Hematopoietic multipotent progenitor cell treated with erythropoietin and hydrocortisone succinate and interleukin-3 and kit ligand, for 4 days (in vitro differentiated cells): ENCODE measurements at regions not wholly inside any gene's neighbourhood (a gene's known extent, or its start where the extent isn't known, plus 50 kb on each side); places are given as distances from the start of the nearest gene placed in this dataset.

Source experiments
- DNase-seq: peaks from one replicate; pipeline ENCODE4 v3.0.0-alpha.2; 2015

DNA sequence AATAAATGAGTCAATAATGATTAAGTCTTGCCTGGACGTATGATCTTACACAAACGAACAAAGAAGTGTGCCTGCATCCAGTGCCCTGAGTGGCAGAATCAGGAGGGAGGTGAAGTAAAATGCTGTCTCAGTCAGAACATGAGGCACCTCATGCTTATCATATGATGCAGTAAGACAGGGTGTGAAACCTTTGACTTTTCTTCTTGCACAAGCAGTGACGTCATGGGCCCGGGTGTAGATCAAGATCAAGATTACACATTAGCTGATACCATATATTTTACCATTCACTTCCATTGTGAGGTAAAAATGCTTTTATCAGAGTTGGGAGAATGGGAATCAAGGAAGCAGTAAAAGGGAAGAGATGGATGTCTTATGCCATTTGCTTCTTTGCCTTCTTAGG lies 291.6 kb upstream of the PLSCR5 start:
- DNase-seq: peak; percentile 1

DNA sequence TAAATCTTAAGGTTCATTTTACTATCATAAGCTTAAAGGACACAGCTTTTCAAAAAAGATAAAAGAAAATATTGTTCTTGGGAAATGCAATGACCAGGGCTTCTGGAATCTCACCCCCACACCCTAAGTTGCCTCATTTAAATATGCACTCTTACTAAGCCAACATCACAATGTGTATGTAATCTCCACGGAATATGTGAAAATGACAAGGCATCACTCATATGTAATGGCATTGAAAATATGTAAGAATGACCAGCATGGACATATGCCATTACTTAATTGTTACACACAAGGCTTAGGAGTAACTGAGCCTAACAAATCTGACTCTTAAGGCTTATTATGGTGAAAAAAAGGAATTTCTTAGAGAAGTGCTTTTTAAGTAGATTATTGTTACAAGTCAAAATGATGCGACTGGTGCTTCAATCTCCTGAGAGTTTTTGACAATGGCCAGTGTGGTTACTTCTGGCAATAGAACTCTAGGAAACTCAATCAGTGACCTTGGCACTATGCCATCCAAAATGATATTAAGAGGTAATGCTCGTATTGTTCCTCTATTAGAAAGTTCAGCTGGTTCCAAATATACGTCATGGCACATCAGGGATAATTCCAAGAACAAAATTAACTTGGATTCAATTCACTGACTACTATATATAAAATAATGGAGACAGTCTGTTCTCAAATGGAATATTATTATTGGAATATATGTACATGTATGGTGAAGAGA lies 290.0 kb upstream of the PLSCR5 start:
- no peak for DNase-seq

DNA sequence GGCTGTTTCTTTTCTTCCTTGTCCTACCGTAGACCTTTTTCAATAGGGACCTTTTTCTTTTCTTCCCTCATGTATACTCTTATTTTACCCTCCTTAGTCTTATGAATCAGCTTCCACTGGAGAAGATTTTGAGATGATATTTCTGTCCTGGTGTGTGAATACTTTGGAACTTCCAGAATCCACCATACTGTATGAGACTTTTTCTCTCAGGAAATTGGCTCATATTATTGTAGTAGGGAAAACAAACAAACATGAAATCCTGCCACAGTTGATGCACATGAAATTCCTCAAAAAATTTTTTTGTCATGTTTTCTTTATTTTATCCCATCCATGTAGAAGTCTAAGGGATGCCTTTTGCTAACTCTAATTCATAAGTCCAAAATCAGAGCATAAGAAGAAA lies 289.3 kb upstream of the PLSCR5 start:
- DNase-seq: no peak

DNA sequence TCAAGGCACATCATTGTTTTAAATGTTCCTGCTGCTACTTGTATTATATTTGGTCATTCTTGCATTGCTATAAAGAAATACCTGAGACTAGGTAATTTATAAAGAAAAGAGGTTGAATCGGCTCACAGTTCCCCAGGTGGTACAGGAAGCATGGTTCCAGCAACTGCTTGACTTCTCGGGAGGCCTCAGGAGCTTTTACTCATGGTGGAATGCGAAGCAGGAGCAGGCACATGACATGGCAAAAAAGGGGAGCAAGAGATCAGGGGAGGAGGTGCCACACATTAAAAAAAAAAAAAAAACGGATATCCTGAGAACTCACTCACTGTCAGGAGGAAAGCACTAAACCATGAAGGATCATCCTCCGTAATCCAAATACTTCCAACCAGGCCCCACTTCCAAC lies 286.9 kb upstream of the PLSCR5 start:
- no peak for DNase-seq

DNA sequence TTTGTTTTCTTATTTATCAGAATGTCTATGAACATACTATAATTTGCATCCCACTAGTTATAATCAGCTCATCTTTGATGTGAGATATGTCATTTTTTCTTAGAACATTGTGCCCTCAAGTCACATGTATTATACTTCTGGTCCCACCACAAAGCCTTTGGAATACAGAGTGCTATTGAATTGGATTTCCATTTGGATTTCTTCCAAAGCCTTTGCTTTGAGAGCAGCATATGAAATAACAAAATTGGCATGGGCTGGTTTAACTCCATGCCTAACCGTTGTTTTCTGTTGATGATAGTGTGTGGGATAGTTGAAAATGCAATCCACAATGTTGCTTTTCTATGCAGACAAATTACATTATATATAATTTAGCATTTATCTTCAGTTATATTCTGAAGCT lies 284.5 kb upstream of the PLSCR5 start:
- no peak for DNase-seq

DNA sequence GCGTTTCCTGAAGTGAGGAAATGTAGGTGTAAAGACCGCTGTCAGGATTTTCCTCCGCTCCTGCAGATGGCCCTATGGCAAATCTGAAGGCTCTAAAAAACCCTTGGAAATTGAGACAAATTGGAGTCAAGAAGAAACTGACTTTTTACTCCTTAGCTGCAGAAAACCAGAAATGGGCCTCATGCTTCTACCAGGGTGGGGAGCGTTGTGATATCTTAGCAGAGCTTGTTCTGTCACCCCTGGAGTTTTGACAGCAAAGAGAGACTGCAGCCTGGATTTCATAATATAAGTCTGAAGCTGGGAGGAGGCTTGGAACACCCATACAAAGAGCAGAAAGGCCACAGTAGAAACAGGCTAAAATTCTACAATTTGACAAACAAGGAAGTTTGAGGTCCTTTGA lies 283.0 kb upstream of the PLSCR5 start:
- DNase-seq: no peak

DNA sequence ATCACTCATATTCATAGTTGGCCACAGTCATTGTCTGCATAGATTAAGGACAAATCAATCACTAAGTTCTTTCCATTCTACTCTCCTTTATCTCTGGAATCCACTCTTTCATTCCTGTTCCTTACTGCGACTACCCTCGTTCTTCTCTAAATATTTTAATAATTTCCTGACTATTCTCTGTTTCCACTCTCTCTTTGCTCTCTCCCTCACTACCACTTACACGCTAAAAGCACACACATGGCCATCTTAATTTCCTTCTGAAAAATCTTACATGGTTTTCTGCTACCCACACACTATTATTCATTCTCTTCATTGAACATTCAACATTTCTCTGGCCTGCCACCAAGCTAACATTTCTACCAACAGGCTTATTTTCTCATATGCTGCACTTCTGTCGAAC lies 279.6 kb upstream of the PLSCR5 start:
- no peak for DNase-seq

DNA sequence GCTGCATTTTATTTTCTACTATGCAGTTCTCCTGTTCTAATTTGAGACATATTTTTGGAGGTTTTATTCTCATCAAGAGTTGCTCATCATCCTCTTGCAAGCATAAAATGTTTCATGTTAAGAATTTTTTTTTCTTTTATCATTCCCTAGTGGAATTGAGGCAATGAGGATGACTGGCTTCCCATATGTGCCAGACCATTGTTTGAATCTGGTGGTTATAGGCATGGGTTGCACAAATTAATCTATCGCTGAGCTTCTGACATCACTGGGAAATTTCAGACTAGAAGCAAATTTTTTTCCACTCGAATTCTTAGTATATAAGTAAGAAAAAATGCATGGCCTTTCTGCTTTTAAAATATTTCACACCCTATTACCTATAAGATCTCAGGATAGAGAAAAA lies 279.1 kb upstream of the PLSCR5 start:
- no peak for DNase-seq

DNA sequence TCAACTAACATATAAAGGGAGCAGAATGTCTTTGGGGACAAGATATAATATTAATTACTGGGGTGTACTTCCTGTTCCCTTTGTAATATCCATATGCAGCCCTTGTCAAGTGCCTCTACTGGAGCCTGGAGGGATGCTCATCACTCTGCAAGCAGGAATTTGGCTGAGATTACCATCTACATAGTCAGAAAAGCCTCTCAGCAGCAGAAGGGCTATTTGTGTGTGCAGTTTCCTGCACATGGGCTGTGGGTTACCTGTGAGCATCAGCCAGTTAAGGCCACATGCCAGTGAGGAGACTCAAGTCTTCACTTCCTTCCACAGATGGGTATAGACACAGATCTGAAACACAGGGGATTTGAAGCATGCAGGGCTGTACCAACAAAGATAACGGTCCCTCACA lies 278.1 kb upstream of the PLSCR5 start:
- no peak for DNase-seq

DNA sequence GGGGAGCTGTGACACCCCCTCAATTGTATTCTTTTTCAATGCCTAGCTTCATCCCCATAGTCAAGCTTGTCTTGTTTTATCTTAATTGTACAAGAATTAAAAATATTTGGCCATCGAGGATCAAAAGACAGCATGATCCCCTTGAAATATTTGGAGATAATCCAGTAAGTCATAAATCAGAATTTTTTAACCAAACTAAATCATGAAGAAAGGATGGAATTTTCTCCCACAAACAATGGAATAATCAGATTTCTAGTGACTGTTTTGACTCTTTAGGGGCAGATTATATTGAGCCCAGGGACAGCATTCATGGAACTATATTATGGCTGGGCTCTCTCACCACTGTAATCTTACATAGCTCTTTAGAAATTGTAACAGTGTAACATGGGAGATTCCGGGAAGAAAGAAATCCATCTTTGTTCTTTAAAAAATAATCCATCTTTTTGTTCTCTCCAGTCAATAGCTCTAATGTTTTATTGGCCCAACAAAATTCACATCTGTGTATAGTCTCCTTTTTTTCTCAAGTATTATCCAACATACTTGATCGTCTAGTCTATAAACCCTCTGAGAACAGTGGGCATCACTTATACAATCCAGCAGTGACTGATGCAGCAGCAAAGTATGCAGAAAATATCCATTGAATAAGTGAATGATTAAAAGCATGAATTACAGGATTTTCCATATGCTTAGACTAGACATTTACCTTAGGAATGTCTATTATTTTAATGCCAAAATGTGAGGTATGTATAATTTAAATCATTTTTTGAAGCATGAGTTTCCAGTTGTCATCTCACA lies 277.0 kb upstream of the PLSCR5 start:
- DNase-seq: no peak

DNA sequence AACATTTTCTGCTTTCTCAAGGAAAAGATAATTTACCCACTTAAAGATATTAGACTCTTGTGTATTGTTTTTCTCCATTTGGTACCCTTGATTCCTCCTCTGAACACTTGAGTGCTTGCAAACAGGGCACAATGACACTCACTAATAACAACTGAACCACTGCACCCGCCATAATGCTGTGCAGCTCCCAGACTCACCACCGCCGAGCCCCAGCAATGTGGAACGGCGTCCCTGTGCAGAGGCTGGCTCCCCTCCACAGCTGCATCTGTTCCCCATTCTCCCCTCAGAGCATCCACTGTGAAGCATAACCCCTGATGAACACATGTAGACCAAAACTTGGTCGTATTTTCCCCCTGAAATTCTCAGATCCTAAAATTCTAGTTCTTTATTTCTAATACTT lies 276.2 kb upstream of the PLSCR5 start:
- no peak for DNase-seq

DNA sequence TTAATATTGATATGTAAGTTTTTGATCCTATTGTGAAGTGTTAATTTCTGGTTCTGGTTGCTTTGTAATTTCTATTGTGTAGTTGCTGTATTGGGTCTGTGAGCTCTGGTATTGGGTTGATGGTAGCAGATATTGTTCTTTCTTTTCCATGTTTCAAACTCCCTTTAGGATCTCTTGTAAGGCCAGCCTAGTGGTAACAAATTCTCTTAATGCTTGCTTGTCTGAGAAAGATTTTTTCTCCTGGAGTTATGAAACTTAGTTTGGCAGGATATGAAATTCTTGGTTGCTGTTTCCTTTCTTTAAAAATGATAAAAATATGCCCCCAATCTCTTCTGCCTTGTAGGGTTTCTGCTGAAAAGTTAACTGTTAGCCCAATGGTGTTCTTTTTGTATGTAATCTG lies 268.6 kb upstream of the PLSCR5 start:
- DNase-seq: no peak

DNA sequence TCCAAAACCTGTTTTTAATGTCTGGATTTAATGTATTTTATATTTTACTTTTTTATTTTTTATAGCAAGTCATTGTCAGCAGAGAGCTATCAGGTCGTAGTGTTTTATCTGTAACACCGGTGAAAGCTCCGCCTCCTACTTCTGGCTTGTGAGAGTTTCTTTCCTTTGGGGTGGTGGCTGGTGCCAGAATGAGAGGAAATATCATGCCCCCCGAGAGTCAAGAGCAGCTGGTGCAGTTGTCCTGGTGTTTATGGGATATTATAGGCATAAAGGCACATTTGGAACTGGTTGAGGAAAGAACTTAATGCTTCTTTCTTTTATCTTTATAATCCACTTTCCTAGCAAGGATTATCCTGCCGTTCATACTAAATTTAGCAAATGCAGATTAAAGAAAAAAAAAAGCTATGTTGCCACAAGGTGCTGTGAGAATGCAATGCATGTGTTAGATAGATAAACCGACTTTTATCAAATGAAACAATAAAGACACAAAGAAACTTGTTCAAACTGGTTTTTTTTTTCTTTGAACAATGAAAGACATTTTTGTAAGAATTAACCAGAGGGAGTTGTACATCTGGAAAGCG lies 260.1 kb upstream of the PLSCR5 start:
- no peak for DNase-seq

DNA sequence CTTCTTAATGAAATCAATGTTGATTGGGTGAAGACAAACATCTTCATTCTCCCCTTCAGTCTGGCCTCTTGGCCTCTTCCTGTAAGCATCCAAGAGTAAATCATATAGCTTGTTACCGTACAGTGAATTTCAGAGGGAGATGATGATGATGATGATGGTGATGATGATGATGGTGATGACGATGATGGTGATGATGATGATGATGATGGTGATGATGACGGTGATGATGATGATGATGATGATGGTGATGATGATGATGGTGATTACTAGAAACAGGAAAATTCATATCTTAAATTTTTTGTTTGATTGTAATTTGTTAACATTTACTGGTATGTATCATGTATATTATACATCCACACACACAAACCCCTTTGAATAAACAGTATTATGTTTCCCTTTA lies 256.1 kb upstream of the PLSCR5 start:
- DNase-seq: no peak

DNA sequence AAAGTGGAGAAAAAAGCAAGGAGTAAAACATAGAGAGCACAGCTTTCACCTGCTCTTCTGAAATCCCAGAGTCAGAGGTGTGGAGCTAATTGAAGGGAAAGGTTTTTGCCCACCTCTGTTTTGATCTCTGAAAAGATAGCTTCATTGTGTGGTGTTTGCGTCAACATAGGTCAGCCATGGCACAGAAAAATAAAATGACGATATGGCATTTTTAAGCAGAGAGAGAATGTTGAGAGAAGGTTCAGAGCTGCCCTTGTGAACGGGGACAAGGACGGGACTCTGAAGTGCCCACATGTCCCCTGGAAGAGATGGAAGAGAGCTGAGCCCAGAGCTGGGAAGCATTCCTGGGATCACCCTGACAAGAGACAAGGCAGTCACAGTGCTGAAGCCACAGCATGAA lies 249.4 kb upstream of the PLSCR5 start:
- DNase-seq: no peak

DNA sequence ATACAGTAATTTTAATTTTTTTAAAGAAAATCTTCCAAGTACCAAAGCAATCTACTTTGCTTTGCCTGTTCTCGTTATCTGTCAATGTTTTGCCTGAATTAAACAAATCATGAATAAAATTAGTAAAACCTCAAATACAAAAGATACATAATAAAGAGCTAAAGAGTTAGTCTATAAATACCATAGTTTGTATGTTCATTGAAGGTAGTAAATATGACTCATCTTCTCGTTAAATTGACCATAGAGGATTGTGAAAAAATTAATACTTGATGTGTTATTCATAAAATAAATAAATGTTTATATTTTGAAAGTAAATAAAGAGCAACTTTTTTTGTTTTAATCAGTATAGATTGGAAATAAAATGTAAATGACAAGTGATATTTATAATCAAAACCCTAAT lies 246.5 kb upstream of the PLSCR5 start:
- no peak for DNase-seq

DNA sequence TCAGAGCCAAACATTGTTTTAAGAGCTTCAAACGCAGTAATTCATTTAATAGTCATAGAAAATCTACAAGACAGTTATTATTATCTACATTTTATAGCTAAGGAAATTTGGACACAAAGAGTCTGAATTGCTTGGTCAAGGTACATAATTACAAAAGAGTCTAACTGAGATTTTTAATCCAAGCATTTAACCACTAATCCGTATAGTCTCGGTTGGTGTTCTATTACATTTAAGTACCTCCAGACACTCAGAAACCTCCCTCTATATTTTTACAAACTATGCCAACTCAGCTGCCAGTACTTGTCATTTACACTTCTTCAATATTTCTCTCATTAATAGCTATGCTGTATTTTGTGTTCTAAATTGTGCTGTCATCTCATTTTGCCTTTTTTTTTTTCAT lies 240.2 kb upstream of the PLSCR5 start:
- DNase-seq: no peak

DNA sequence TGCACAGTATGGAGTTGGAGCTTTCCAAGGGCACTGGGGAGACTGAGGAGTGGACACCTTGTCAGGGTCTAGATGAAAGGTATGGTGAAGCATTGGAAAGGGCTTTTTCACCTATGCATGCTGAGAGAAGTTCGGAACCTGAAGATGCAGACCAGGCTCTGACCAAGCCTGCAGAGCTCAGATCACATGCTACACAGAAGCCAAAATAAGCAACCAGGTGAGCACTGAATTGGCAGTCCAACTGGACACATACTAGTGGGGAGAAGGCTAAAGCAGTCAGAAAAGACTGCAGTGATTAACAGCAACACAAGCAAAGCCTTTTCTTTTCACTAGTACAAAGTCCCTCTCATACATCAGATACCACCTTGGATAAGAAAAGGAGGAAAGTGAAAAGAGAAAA lies 238.3 kb upstream of the PLSCR5 start:
- DNase-seq: no peak

DNA sequence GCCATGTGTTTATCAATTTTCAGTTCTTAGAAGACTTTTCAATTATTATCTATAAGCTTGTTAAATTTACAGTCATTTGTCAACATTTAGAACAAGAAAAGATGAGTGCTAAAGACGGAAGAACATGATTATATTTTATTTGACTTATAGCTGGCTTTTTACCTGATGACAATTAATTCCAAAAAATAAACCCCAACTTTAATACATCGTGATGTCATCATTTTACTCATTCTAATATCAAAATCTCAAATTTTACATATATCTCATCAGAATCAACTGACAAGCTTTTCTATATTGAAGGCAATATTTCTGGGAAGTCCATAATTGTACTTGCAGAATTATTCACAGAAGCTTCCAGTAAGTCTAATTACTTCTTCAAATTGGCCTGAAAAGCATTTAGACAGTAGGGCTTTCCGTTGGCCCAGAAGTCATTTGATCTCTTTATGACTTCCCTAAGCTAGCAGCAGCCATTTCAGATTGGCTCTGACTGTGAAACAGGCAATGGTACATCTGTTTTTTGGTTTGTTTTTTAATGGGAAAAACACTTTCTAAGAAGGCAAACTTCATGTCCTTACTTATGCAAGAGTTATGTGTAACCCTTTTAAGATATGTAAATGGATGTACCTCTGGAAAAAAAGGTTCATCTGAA lies 234.7 kb upstream of the PLSCR5 start:
- no peak for DNase-seq

DNA sequence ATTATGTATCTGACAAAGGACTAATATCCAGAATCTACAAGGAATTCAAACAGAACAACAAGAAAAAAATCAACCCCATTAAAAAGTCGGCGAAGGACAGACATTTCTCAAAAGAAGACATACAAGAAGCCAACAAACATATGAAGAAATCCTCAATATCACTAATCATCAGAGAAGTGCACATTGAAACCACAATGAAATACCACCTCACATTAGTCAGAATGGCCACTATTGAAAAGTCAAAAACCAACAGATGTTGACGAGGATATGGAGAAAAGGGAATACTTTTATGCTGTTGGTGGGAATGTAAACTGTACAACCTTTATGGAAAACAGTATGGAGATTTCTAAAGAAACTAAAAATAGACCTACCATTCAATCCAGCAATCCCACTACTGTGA lies 233.1 kb upstream of the PLSCR5 start:
- DNase-seq: no peak

DNA sequence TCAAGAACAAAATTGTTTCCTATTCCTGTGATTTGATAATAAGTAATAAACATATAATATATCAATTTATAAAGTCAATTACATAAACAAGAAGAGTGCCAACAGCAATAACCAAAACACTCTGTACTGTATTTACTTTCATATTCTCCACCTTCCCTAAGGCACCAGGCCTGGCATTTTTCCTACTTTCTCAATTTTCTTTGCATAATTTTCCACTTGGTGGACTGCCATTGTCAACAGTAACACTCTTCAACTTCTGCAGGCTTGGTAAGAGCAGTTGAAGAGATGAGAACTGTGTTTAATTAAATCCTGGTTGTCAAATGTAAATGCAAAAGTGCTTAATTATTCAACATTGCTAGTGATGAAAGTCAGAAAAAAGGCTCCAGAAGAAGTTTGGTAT lies 229.8 kb upstream of the PLSCR5 start:
- no peak for DNase-seq

DNA sequence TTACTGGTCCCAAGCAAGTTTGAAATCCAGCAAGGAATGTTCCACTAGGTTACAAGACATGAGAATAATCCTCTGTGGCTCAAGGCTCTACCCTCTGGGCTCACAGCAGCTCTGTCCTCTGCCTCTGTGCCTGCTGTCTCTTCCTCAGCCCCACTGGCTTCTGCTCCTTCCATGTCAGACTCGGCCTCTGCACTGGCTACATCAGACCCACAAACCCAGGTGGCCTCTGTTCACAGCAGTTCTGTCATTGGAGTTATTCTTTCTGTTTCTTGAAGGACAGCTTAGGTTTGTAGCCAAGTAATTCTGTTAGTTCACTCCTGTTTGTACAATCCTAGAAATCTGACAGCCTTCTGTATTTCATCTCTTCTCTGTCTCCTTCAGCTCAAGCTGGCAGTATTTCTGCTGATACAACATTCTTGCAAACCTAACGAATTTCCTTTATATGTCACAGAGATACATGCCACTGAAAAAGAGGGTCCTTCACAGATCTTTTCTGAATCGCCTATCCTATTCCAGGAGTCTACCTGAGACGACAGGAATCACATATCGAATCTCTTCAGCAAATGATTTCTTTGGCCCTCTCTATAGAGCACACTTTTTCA lies 227.8 kb upstream of the PLSCR5 start:
- DNase-seq: no peak

DNA sequence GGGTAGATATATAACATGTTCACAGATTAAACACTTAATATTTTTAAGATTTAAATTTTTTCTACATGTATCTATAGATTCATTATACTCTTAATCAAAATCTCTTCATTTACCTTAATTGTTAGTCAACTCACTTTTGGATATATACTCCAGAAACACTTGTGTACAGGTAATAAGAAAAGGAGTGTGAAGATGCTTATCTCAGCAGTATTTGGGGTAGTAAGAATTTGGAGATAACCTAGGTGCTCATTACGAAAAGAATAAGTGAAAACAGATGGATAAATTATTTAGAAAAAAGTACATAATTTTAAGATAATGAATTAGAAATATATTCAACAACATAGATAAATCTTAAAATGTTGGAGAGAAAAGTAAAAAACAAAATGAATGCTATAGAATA lies 226.5 kb upstream of the PLSCR5 start:
- no peak for DNase-seq

DNA sequence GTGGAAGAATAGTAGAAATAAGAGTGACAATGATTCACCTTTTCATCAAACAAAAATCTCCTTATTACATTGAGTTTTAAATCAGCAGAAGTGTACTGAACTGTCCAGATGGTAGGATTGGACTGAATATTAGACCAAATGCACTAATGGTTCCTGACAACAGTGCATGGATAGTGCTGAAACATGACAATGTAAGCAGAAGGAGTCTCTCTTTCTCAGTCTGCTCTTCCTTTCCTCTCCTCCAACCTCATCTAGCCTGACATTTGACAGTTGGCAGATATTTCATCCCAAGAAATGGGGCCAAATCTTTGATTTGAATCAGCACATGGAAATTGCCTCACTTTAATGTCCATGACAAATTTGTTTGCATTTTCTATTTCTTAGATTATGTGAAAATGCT lies 225.1 kb upstream of the PLSCR5 start:
- no peak for DNase-seq
